Esophagus squamous epithelium (tissue), 4 donors: ENCODE measurements at regions not wholly inside any gene's neighbourhood (a gene's known extent, or its start where the extent isn't known, plus 50 kb on each side); places are given as distances from the start of the nearest gene placed in this dataset.

Source experiments
- POLR2A ChIP-seq, 4 donors: fragments of 450-650 bp; IDR thresholded peaks; one replicate each; pipeline ENCODE4 v1.6.1; 2017; ENCODE audit warnings: antibody characterized with exemption in 4 of 4, mild to moderate bottlenecking in 4 of 4, moderate library complexity in 3 of 4
- TF ChIP-seq, protein P1 (sequence below), 6 experiments: fragments of 450-650 bp in 4 of 6; fragments of 200-600 bp in 2 of 6; sonication (generic) in 2 of 6; IDR thresholded peaks; one replicate each; pipeline ENCODE4 v1.5.1; 2016 to 2019; ENCODE audit warnings: antibody characterized with exemption in 6 of 6, mild to moderate bottlenecking in 4 of 6, moderate library complexity in 4 of 6

DNA sequence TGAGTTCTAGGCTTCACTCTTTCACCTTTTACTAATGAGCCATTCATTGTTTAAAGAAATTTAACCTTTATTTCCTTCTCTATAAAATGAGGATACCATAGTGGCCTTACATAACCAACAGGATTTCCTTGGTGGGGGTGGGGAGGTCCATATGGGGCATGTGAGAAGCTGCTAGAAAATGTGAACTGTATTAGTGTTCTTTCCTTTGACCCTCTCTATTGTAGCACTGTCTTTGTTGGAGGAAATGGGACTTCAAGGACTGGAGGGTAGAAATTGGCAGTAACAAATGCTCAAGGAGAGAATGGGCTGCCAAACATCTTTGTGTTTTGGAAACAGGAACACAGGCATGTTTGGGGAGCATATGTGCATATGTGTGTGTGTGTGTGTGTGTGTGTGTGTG, 468.7 kb upstream of the ZEB2 start:
- TF ChIP-seq, protein P1, sequence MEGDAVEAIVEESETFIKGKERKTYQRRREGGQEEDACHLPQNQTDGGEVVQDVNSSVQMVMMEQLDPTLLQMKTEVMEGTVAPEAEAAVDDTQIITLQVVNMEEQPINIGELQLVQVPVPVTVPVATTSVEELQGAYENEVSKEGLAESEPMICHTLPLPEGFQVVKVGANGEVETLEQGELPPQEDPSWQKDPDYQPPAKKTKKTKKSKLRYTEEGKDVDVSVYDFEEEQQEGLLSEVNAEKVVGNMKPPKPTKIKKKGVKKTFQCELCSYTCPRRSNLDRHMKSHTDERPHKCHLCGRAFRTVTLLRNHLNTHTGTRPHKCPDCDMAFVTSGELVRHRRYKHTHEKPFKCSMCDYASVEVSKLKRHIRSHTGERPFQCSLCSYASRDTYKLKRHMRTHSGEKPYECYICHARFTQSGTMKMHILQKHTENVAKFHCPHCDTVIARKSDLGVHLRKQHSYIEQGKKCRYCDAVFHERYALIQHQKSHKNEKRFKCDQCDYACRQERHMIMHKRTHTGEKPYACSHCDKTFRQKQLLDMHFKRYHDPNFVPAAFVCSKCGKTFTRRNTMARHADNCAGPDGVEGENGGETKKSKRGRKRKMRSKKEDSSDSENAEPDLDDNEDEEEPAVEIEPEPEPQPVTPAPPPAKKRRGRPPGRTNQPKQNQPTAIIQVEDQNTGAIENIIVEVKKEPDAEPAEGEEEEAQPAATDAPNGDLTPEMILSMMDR (IDR thresholded peaks at IDR 0.05), result no peak
- no peak for TF ChIP-seq POLR2A (IDR thresholded peaks at IDR 0.05)
